Endothelial cell of umbilical vein (primary cell): ENCODE measurements at regions not wholly inside any gene's neighbourhood (a gene's known extent, or its start where the extent isn't known, plus 50 kb on each side); places are given as distances from the start of the nearest gene placed in this dataset.

Experiments used
- BruUV-seq: library from RNA; stranded (reverse); fragments of 400-500 nt; replicated peaks from 2 replicates; lab custom pipeline; 2021; lab: Mats Ljungman, UMichigan
- CTCF ChIA-PET: fragments of 300-600, 350-600 bp; sonication (Branson Sonifier 250); formaldehyde crosslinking; loops from one replicate; lab custom pipeline; 2021; ENCODE audit warnings: antibody characterized with exemption, inconsistent platforms; lab: Charles Lee
- POLR2A ChIA-PET: fragments of 300-600, 350-600 bp; sonication (Branson Sonifier 250); formaldehyde crosslinking; loops from one replicate; lab custom pipeline; 2021; ENCODE audit warnings: antibody characterized with exemption, inconsistent platforms; lab: Charles Lee
- DNase-seq: peaks from one replicate; pipeline ENCODE4 v3.0.0-alpha.2; 2011; ENCODE audit warnings: low read depth, low spot score
- FAIRE-seq: peaks from 2 replicates; lab custom pipeline; 2011; peaks lifted over from hg19 to GRCh38; lab: Jason Lieb, UNC
- H2AFZ ChIP-seq: 2 replicates; pipeline ENCODE4 v1.6.0; 2012; ENCODE audit warnings: low read depth, low read length, control low read depth, inconsistent platforms
- H3K27ac ChIP-seq: 2 replicates; pipeline ENCODE4 v1.5.1; 2011; ENCODE audit warnings: low read depth, mild to moderate bottlenecking, control low read depth, low read length, moderate library complexity; ENCODE audit not compliant: insufficient read depth
- H3K27me3 ChIP-seq, 2 experiments: 2 replicates each; pipeline versions ENCODE4 v1.6.0 to v1.6.1; 2011; ENCODE audit warnings: low read length in 2 of 2, mixed read lengths in 1 of 2; ENCODE audit not compliant: control insufficient read depth in 2 of 2, insufficient read depth in 2 of 2
- H3K36me3 ChIP-seq, 2 experiments: 2 replicates in 1 of 2; 3 replicates in 1 of 2; pipeline ENCODE4 v1.5.1; 2011; ENCODE audit warnings: low read length in 2 of 2, mild to moderate bottlenecking in 1 of 2, moderate library complexity in 1 of 2; ENCODE audit not compliant: control insufficient read depth in 2 of 2, insufficient read depth in 2 of 2; ENCODE audit errors: extremely low read depth in 1 of 2
- H3K4me1 ChIP-seq: 3 replicates; pipeline ENCODE4 v1.5.1; 2011; ENCODE audit warnings: mild to moderate bottlenecking, low read length; ENCODE audit not compliant: control insufficient read depth, insufficient read depth; ENCODE audit errors: extremely low read depth
- H3K4me2 ChIP-seq: 2 replicates; pipeline ENCODE4 v1.6.1; 2011; ENCODE audit warnings: low read length, control low read depth, mixed read lengths; ENCODE audit not compliant: insufficient read depth
- H3K4me3 ChIP-seq, 3 experiments: fragments of 200-600 bp in 1 of 3; sonication (generic), shearing (Covaris generic) in 1 of 3; replicated peaks in 1 of 3; 2 replicates each; pipeline ENCODE4 v1.5.1; 2011 to 2016; ENCODE audit warnings: control low read depth in 3 of 3, low read length in 3 of 3, mild to moderate bottlenecking in 2 of 3, inconsistent platforms in 1 of 3, low read depth in 1 of 3, moderate library complexity in 1 of 3; ENCODE audit not compliant: insufficient read depth in 1 of 3
- H3K79me2 ChIP-seq: 2 replicates; pipeline ENCODE4 v1.6.0; 2012; ENCODE audit warnings: low read length, inconsistent platforms; ENCODE audit not compliant: control insufficient read depth, insufficient read depth
- H3K9ac ChIP-seq: replicated peaks from 2 replicates; pipeline ENCODE3; 2011; ENCODE audit warnings: low read length, control low read depth; ENCODE audit not compliant: insufficient read depth; ENCODE audit errors: extremely low read depth
- H3K9me1 ChIP-seq: replicated peaks from 3 replicates; pipeline ENCODE4 v1.6.0; 2011; ENCODE audit warnings: mild to moderate bottlenecking, low read length; ENCODE audit not compliant: control insufficient read depth, insufficient read depth; ENCODE audit errors: extremely low read depth
- H3K9me3 ChIP-seq: replicated peaks from 2 replicates; pipeline ENCODE4 v1.5.1; 2012; ENCODE audit warnings: low read length, inconsistent platforms; ENCODE audit not compliant: control insufficient read depth, insufficient read depth
- H4K20me1 ChIP-seq: replicated peaks from 2 replicates; pipeline ENCODE3; 2011; ENCODE audit warnings: mild to moderate bottlenecking, low read length; ENCODE audit not compliant: control insufficient read depth, insufficient read depth; ENCODE audit errors: extremely low read depth
- CTCF ChIP-seq, 2 donors: IDR thresholded peaks; 1 replicate in 1 of 2; 2 replicates in 1 of 2; pipeline ENCODE4 v1.5.1; 2011; ENCODE audit warnings: low read length in 2 of 2, mild to moderate bottlenecking in 2 of 2, moderate library complexity in 2 of 2, control low read depth in 1 of 2, inconsistent platforms in 1 of 2, low read depth in 1 of 2; ENCODE audit not compliant: insufficient read depth in 1 of 2; ENCODE audit errors: extremely low read depth in 1 of 2
- EZH2 ChIP-seq: IDR thresholded peaks from 2 replicates; pipeline ENCODE4 v1.6.1; 2012; ENCODE audit warnings: borderline replicate concordance, low read depth, mild to moderate bottlenecking, moderate library complexity, low read length, inconsistent platforms; ENCODE audit not compliant: severe bottlenecking
- FOS ChIP-seq: IDR thresholded peaks from 2 replicates; pipeline ENCODE4 v1.6.1; 2011; ENCODE audit warnings: mild to moderate bottlenecking, low read length, moderate library complexity, borderline replicate concordance; ENCODE audit not compliant: insufficient read depth
- GATA2 ChIP-seq: IDR thresholded peaks from 2 replicates; pipeline ENCODE4 v1.7.0; 2011; ENCODE audit warnings: low read depth, mild to moderate bottlenecking, moderate library complexity, mixed read lengths, low read length; ENCODE audit not compliant: insufficient read length, insufficient read depth
- JUN ChIP-seq: IDR thresholded peaks from 2 replicates; pipeline ENCODE4 v1.6.1; 2011; ENCODE audit warnings: borderline replicate concordance, low read depth; ENCODE audit not compliant: insufficient read length, insufficient read depth
- MYC ChIP-seq: IDR thresholded peaks from one replicate; pipeline ENCODE4 v1.6.1; 2011; ENCODE audit warnings: mild to moderate bottlenecking, low read depth, low read length
- POLR2A ChIP-seq: IDR thresholded peaks from 2 replicates; pipeline ENCODE4 v1.6.1; 2012; ENCODE audit warnings: low read depth, mild to moderate bottlenecking, control low read depth, low read length
- POLR2AphosphoS5 ChIP-seq: IDR thresholded peaks from 2 replicates; pipeline ENCODE4 v1.6.1; 2012; ENCODE audit warnings: low read depth, mild to moderate bottlenecking, control low read depth, low read length, moderate library complexity; ENCODE audit not compliant: insufficient read depth
- dilution Hi-C: fragments of 300-500 bp; cut with MboI; formaldehyde crosslinking; loops from one replicate; pipeline ENCODE4 v1.15.0; 2019; ENCODE audit warnings: low sequenced_read_pairs; ENCODE audit not compliant: extremely low pct_ligation_motif_present
- intact Hi-C: fragments of 100-400 bp; cut with micrococcal nuclease; formaldehyde crosslinking; loops from one replicate; pipeline ENCODE4 v1.10.0; 2022
- TF ChIP-seq, protein P1 (sequence below): IDR thresholded peaks from 2 replicates; pipeline ENCODE4 v1.6.1; 2011; ENCODE audit not compliant: insufficient read depth, insufficient read length

DNA sequence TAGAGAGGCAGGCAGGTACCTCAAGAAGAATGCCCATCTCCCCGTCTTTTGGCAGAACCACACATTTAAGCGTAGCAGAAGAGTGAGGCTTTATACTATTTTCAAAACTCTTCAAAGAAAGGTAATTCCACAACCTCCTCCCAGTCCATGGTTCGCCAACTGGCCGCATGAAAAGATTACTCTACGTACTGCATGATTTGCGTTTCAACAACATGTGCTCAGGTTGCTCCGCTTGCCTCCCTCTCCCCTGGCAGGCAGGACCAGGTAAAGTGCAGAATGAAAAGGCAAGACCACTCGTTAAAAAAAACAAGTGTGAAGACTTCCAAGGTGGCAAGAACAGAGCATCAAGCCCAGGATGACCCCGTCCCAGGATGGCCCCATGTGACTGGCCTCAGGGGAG lies 143.7 kb downstream of the SP3 start:
- intact Hi-C loops: no loop called here
- Histone ChIP-seq H3K36me3 (no peaks in the 10 kb centered on the region), H3K4me2 (no peak overlapping the region), H2AFZ (no peak overlapping the region), H3K27ac (no peak overlapping the region), H4K20me1 (no peaks in the 10 kb centered on the region), H3K9me1 (no peaks in the 10 kb centered on the region), H3K27me3 (peaks cover 2 to 5% of the 10 kb centered on the region in 2 experiments), H3K4me3 (no peak overlapping the region), H3K79me2 (no peaks in the 10 kb centered on the region), H3K9me3 (no peaks in the 10 kb centered on the region), H3K4me1 (no peaks in the 10 kb centered on the region), H3K9ac (no peak overlapping the region)
- dilution Hi-C loops: no loop called here
- ChIA-PET CTCF (interaction anchor here (1.3 kb wide), 1 partner anchor 8 kb away, joined by 4 read pairs; no protein-coding TSS in a partner anchor), POLR2A (no interaction called here)
- FAIRE-seq: no peak
- BruUV-seq: no TSS peak
- no peak for DNase-seq
- TF ChIP-seq GATA2: no peak

DNA sequence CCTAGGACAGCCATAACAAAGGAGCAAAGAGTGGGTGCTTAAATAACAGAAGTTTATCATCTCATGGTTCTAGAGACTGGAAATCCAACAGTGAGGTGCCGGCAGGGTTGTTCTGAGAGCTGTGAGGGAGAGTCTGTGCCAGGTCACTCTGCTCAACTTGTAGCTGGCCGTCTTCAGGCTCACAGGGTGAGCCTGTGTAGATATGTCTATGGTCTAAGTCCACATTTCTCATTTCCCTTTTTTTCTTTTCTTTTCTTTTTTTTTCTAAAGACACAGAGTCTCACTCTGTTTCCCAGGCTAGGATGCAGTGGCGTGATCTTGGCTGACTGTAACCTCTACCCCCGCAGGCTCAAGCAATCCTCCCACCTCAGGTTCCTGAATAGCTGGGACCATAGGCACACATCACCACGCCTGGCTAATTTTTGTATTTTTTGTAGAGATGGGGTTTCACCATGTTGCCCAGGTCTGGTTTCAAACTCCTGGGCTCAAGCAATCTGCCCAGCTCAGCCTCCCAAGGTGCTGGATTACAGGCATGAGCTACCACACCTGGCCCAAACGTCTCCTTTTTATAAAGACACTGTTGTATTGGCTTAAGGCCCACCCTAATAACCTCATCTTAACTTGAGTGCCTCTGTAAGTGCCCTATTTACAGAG lies 142.2 kb downstream of the SP3 start:
- no peak for TF ChIP-seq FOS
- no peak for TF ChIP-seq EZH2
- TF ChIP-seq, protein P1, sequence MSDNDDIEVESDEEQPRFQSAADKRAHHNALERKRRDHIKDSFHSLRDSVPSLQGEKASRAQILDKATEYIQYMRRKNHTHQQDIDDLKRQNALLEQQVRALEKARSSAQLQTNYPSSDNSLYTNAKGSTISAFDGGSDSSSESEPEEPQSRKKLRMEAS: no peak
- TF ChIP-seq CTCF (IDR thresholded peaks at IDR 0.05; ENCODE audit: extremely low read depth in 1 of 2, insufficient read depth in 1 of 2, low read depth in 1 of 2, low read length in 2 of 2): no peak
- no peak for TF ChIP-seq POLR2AphosphoS5
- TF ChIP-seq JUN: no peak
- TF ChIP-seq GATA2: no peak
- no peak for TF ChIP-seq MYC
- no peak for TF ChIP-seq POLR2A
- POLR2A ChIA-PET: no interaction called here
- dilution Hi-C loops: no loop called here

More for the DNA sequence above, 142.2 kb downstream of the SP3 start:
- Histone ChIP-seq H3K79me2 (no peaks in the 10 kb centered on the region), H3K4me3 (no peak overlapping the region), H3K9me3 (no peaks in the 10 kb centered on the region), H3K36me3 (no peaks in the 10 kb centered on the region), H3K9me1 (no peaks in the 10 kb centered on the region), H3K4me2 (no peak overlapping the region), H3K27me3 (peaks cover 2 to 5% of the 10 kb centered on the region in 2 experiments), H3K9ac (no peak overlapping the region), H2AFZ (no peak overlapping the region), H3K4me1 (no peaks in the 10 kb centered on the region), H4K20me1 (no peaks in the 10 kb centered on the region), H3K27ac (no peak overlapping the region)
- no peak for FAIRE-seq
- CTCF ChIA-PET: interaction anchor here (1.3 kb wide), 1 partner anchor 9 kb away, joined by 4 read pairs; no protein-coding TSS in a partner anchor
- BruUV-seq: no TSS peak
- DNase-seq: no peak
- intact Hi-C loops: no loop called here
